ENCODE measurements at regions not wholly inside any gene's neighbourhood (a gene's known extent, or its start where the extent isn't known, plus 50 kb on each side); places are given as distances from the start of the nearest gene placed in this dataset.

GRCh38 chr13:42722883-42723539 is 58.4 kb upstream of the FAM216B start:
- no peak for DNase-seq

GRCh38 chr13:42728507-42729180 is 52.7 kb upstream of the FAM216B start:
- no peak for DNase-seq

GRCh38 chr13:42729857-42730402 is 51.5 kb upstream of the FAM216B start:
- DNase-seq = no peak

All from stimulated activated CD4-positive, alpha-beta T cell treated with anti-CD3 and anti-CD28 coated beads, Interleukin-1b, Interleukin-23, amount 100 ng/mL, for 48 hours (primary cell).